Hepatocyte (in vitro differentiated cells): ENCODE measurements at regions not wholly inside any gene's neighbourhood (a gene's known extent, or its start where the extent isn't known, plus 50 kb on each side); places are given as distances from the start of the nearest gene placed in this dataset.

Source experiments
- DNase-seq: peaks from one replicate; pipeline ENCODE4 v3.0.0-alpha.2; 2016; ENCODE audit warnings: low spot score
- H2AFZ ChIP-seq: fragments of 200-600 bp; sonication (generic); 2 replicates; pipeline ENCODE4 v1.6.0; 2016; ENCODE audit warnings: antibody characterized with exemption, mild to moderate bottlenecking
- H3K27ac ChIP-seq: fragments of 200-600 bp; sonication (generic); 2 replicates; pipeline ENCODE4 v1.5.1; 2016; ENCODE audit warnings: mild to moderate bottlenecking
- H3K27me3 ChIP-seq: fragments of 200-600 bp; sonication (generic); 2 replicates; pipeline ENCODE4 v1.6.1; 2016
- H3K36me3 ChIP-seq: fragments of 200-600 bp; sonication (generic); replicated peaks from 2 replicates; pipeline ENCODE4 v1.5.1; 2016; ENCODE audit warnings: low read depth; ENCODE audit not compliant: insufficient read depth
- H3K4me1 ChIP-seq: fragments of 200-600 bp; sonication (generic); 2 replicates; pipeline ENCODE4 v1.5.1; 2016; ENCODE audit warnings: mild to moderate bottlenecking, moderate library complexity; ENCODE audit not compliant: insufficient read depth
- H3K4me2 ChIP-seq: fragments of 200-600 bp; sonication (generic); 2 replicates; pipeline ENCODE4 v1.6.0; 2016
- H3K4me3 ChIP-seq: fragments of 200-600 bp; sonication (generic); 2 replicates; pipeline ENCODE4 v1.5.1; 2016; ENCODE audit warnings: mild to moderate bottlenecking
- H3K79me2 ChIP-seq: fragments of 200-600 bp; sonication (generic); 2 replicates; pipeline ENCODE4 v1.6.0; 2017; ENCODE audit warnings: mild to moderate bottlenecking
- H3K9me2 ChIP-seq: fragments of 200-600 bp; sonication (generic); replicated peaks from 2 replicates; pipeline ENCODE4 v1.6.0; 2017; ENCODE audit warnings: mild to moderate bottlenecking; ENCODE audit not compliant: insufficient read depth
- H3K9me3 ChIP-seq: fragments of 200-600 bp; sonication (generic); 2 replicates; pipeline ENCODE4 v1.5.1; 2016; ENCODE audit warnings: low read depth, mild to moderate bottlenecking
- H4K20me1 ChIP-seq: fragments of 200-600 bp; sonication (generic); 2 replicates; pipeline ENCODE4 v1.6.0; 2016; ENCODE audit warnings: mild to moderate bottlenecking; ENCODE audit not compliant: insufficient read depth, poor library complexity, severe bottlenecking
- EZH2 ChIP-seq: fragments of 200-600 bp; sonication (generic); IDR thresholded peaks from 2 replicates; pipeline ENCODE4 v1.6.1; 2016; ENCODE audit warnings: antibody characterized with exemption, mild to moderate bottlenecking, borderline replicate concordance
- EZH2phosphoT487 ChIP-seq: fragments of 200-600 bp; sonication (generic); IDR thresholded peaks from one replicate; pipeline ENCODE4 v1.6.1; 2018; ENCODE audit warnings: antibody characterized with exemption, mild to moderate bottlenecking, low read depth, moderate library complexity; ENCODE audit not compliant: unreplicated experiment, severe bottlenecking
- WGBS: methylation state at CpG from one replicate; pipeline ENCODE4 v1.1.6; 2016; ENCODE audit warnings: low lambda C conversion rate; ENCODE audit errors: missing lambda C conversion rate; 5-methylcytosine and 5-hydroxymethylcytosine counted together
- TF ChIP-seq, protein P1 (sequence below): fragments of 200-600 bp; sonication (generic); IDR thresholded peaks from 2 replicates; pipeline ENCODE4 v1.5.1; 2016; ENCODE audit warnings: antibody characterized with exemption, mild to moderate bottlenecking; ENCODE audit not compliant: poor library complexity

DNA sequence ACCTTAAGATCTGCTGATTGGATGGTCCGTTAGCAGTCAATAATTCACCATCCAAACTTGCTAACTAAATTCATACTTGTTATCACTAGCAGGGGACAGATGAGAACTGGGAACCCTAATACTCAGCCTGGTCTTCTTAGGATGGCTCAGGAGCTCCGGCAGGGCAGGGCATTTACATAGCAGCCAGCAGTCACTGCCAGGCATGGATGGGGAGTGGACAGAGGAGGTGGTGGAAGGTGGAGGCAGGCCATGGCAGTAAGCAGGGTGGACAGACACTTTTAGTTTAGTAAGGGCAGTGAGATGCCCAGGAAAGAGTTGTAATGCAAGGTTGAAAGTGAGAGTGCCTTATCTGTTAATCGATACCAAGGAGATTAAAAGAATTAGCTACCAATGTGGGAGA lies 392.2 kb upstream of the CHST9 start:
- Histone ChIP-seq H3K27ac (no peak overlapping the region), H3K4me3 (no peak overlapping the region), H3K4me1 (no peaks in the 10 kb centered on the region), H4K20me1 (no peaks in the 10 kb centered on the region), H3K36me3 (no peaks in the 10 kb centered on the region), H3K79me2 (no peaks in the 10 kb centered on the region), H3K27me3 (no peaks in the 10 kb centered on the region), H3K9me3 (no peaks in the 10 kb centered on the region), H2AFZ (no peak overlapping the region), H3K9me2 (no peaks in the 10 kb centered on the region), H3K4me2 (no peak overlapping the region)
- TF ChIP-seq, protein P1, sequence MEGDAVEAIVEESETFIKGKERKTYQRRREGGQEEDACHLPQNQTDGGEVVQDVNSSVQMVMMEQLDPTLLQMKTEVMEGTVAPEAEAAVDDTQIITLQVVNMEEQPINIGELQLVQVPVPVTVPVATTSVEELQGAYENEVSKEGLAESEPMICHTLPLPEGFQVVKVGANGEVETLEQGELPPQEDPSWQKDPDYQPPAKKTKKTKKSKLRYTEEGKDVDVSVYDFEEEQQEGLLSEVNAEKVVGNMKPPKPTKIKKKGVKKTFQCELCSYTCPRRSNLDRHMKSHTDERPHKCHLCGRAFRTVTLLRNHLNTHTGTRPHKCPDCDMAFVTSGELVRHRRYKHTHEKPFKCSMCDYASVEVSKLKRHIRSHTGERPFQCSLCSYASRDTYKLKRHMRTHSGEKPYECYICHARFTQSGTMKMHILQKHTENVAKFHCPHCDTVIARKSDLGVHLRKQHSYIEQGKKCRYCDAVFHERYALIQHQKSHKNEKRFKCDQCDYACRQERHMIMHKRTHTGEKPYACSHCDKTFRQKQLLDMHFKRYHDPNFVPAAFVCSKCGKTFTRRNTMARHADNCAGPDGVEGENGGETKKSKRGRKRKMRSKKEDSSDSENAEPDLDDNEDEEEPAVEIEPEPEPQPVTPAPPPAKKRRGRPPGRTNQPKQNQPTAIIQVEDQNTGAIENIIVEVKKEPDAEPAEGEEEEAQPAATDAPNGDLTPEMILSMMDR: no peak
- TF ChIP-seq EZH2 (no peak), EZH2phosphoT487 (no peak)
- WGBS: 69% methylated on average over 3 of the region's 3 CpGs
- no peak for DNase-seq

DNA sequence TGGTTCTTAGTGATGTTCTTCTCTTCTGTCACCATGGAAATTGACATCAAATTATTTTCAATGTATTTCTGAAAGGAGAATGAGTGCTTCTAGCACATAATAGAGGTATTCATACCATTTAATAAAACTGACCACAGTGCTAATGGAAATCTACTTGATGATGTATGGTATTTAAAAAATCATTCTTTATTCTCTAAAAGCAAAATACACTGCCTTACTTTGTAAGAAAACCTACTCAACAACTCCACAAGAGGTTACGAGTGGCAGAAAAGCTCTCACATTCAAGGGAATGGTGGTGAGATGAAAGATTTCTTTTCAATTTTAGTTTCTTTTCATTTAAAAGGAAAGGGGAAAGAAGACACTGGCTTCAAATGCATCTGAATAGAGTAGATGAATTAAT lies 382.3 kb upstream of the CHST9 start:
- no peaks in the 10 kb centered on the region for H3K9me2 ChIP-seq
- H2AFZ ChIP-seq: no peak overlapping the region
- WGBS: 100% methylated on average over 1 of the region's 1 CpG
- no peak overlapping the region for H3K4me3 ChIP-seq
- H3K4me1 ChIP-seq: no peaks in the 10 kb centered on the region
- DNase-seq: no peak
- no peaks in the 10 kb centered on the region for H4K20me1 ChIP-seq
- H3K27me3 ChIP-seq: no peaks in the 10 kb centered on the region
- H3K79me2 ChIP-seq: no peaks in the 10 kb centered on the region
- TF ChIP-seq, protein P1: no peak
- TF ChIP-seq EZH2: no peak
- TF ChIP-seq EZH2phosphoT487: no peak
- no peaks in the 10 kb centered on the region for H3K36me3 ChIP-seq
- no peak overlapping the region for H3K27ac ChIP-seq
- no peaks in the 10 kb centered on the region for H3K9me3 ChIP-seq
- no peak overlapping the region for H3K4me2 ChIP-seq

DNA sequence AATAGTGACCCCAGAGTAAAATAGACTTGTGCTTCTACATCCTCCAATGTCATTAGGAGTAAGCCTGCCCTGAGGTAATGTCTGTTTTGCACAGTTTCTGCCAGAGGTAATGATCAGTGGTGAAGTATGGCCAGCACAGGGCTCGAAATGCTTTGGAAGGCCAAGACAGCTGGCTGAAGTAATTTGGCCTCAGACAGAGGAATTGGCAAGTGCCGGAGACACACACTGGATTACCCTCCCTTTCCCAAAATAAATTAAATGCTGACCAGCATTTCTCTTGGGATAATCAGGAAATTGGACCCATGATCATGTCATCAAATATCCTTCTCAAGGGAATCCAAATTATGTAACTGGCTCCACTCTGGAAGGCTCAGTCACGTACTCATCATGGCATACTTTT lies 379.0 kb upstream of the CHST9 start:
- Histone ChIP-seq H2AFZ (no peak overlapping the region), H4K20me1 (no peaks in the 10 kb centered on the region), H3K79me2 (no peaks in the 10 kb centered on the region), H3K4me2 (no peak overlapping the region), H3K9me2 (no peaks in the 10 kb centered on the region), H3K4me1 (no peaks in the 10 kb centered on the region), H3K27ac (no peak overlapping the region), H3K27me3 (no peaks in the 10 kb centered on the region), H3K9me3 (no peaks in the 10 kb centered on the region), H3K4me3 (no peak overlapping the region), H3K36me3 (no peaks in the 10 kb centered on the region)
- no peak for TF ChIP-seq EZH2phosphoT487
- TF ChIP-seq, protein P1: no peak
- no peak for TF ChIP-seq EZH2
- no peak for DNase-seq
- WGBS: 84% methylated on average over 3 of the region's 3 CpGs
